T-helper 2 cell treated with Interferon-gamma antibody and Interleukin-4, amounts not matched to agents 100 ng/mL and 5 ng/mL, for 36 hours (primary cell): ENCODE measurements at regions not wholly inside any gene's neighbourhood (a gene's known extent, or its start where the extent isn't known, plus 50 kb on each side); places are given as distances from the start of the nearest gene placed in this dataset.

Source experiments
- intact Hi-C: fragments of 100-400 bp; cut with micrococcal nuclease; formaldehyde crosslinking; loops from one replicate; pipeline ENCODE4 v1.15.1; 2023

DNA sequence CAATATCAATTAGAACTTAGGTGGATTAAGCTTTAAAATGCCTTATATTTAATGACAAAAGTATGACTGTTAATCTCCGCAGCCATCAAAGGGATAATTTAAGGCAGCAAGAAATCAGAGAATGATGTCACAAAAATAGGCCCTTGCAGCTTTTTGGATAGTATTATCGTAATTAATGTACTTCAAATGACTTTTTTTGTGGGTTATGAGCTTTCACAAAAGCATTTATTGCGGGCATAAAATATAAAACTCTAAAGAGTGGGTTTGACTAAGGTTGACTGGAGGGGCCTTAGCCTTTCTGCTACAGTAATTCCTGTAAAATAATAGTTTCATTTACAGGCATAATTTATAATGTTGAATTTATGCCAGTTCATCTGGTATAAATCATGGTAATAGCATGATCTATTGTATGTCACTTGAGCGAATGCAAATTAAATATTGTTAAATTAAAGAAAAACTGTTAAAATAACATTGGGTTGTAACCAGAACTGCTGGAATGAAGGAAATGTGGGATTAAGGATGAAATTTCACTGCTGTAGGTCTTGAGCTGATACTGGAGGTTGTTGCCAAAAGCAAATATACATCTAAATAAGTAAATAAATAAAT, 78.5 kb upstream of the ZFP64 start:
- intact Hi-C loops = no loop called here

DNA sequence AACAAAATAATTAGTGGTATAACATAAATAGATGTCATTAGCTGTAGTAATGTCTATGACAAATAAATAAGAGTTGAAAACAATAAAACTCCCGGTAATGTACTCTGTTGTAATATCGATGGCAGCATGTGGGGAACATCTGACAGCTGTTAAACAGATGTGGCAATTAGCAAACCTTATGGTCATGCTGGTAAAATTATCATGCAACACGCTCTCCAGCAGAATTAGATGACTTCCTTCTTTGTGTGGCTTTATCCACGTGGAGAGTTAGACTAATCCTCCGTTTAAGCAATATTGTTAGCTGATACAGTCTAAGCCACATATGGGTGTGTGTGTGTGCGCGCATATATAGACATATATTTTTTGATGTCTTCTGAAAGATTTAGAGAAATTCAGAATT, 77.7 kb upstream of the ZFP64 start:
- intact Hi-C loops = no loop called here

DNA sequence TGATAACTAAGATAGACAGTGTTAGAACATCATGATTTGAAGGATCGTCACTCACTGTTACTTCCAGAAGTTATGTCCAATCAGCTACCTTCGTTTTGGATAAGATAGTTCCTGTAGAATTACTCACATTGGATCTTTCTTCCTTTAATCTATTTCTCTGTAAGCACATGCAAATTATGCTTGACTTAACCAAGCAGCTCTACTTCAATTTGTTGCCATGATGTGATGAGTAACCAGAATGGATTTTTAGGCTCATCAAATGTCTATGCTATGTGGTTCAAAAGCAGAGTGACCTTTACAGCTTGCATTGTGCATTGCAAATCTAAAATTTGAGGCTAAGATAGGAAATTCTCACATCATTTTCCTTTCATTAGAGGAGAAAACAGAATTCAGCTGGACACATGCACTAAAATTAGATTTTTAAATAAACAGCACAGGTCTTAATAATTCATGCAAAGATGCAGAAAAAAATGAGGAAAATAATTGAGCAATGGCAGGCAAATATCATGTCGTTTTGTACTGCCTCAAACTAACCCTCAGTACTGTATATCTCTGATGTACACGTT, 76.7 kb upstream of the ZFP64 start:
- intact Hi-C loops = no loop called here

DNA sequence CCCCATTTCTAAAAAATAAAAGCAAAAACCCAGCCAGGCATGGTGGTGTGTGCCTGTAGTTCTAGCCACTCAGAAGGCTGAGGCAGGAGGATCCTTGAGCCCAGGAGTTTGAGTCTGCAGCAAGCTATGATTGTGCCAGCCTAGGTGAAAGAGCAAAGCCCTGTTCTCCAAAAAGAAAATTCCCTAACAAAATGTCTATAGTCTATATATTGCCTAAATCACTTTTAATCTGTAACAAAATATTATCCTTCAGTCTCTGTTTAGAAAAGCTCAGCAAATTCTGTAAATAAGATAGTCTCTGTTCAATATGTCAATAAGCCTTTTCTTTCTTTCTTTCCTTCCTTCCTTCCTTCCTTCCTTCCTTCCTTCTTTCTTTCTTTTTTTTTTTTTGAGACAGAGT, 75.8 kb upstream of the ZFP64 start:
- intact Hi-C loops = no loop called here

DNA sequence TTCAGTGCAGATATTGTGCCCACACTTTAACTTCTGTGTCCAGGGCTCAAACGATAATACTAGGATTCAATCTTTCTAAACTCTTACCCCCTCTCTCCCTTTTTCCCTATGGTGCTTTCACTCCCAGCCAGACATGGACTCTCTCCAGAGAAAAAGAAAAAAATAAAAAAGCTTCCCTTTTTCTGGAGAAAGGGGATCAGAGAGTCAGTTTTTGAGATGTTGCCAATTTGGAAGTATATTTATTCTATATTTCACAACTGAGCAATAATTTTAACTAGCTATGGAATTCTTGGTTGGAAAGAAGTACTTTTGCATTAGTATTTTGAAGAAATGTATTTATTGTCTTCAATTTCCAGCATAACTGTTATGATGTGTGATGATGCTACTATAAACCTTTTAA, 72.2 kb upstream of the ZFP64 start:
- intact Hi-C loops = no loop called here

DNA sequence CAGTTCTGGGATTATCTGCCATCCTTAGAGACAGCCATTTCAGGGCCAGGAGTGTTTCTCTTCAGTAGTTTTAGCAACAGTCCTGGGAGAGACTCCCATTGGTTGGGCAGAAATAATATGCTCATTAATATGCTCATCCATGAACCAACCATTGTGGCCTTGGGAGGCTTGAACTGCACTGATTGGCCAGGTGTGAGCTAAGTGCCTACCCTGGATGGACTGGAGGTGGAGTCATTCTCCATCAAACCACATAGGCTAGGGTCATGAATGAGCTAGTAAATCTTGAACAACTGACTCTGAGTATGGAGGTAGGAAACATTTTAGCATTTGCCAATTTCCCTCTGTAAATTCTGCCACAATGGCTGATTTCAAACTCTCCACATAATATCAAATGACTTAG, 70.2 kb upstream of the ZFP64 start:
- intact Hi-C loops = no loop called here

DNA sequence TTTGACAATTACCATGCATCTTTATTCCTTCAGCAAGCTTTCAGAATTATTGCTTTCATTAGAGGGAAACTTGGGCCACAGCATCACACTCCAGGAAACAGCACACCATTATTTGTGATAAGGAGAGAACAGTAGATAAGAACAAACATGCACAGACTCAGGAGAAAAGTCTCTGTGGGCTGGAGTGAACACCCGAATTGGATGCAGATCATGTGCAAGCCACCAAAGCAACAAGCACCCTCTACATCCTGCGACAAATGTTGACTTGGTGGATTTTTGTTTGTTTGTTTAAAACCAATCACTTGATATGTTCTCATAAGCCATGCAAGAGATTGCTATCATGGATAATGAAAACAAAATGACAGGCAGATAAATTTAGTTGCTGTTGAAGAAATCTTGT, 67.7 kb upstream of the ZFP64 start:
- intact Hi-C loops = no loop called here

DNA sequence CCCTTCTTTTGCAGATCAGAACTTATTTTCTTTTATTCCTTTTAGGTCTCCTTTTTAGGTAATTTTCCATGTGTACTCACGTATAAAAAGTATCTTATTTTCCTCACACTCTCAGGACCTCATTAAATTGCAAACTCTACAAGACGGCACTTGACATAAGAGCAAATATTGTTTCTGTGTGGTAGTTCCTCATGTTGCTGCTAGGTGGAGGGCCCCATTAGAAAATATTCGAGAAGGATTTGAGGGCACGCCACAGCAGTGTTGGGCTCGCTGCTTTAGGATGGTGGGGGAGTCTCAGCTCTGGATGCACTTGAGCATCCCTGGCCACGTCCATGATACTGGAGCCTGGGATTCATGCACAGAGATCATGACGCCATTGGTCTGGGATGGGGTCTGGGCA, 64.9 kb upstream of the ZFP64 start:
- intact Hi-C loops = no loop called here

DNA sequence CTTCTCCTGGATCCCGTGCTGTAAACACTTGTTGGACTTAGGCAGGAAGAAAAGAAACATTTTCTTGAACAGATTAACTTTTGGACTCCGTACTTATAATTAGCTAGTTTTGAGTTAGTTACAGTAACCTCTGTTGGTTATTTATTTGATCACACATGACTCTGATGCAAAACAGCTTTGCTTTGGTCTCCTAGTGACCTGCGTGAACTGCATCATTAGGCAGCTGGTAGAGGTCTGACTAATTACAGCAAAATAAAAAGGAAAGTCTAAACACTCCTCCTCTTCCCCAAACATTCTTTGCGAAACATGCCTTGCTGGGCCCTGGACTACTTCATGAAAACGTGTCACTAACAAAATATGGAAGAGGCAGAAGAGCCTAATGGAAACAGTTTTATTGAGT, 61.1 kb upstream of the ZFP64 start:
- intact Hi-C loops = no loop called here

DNA sequence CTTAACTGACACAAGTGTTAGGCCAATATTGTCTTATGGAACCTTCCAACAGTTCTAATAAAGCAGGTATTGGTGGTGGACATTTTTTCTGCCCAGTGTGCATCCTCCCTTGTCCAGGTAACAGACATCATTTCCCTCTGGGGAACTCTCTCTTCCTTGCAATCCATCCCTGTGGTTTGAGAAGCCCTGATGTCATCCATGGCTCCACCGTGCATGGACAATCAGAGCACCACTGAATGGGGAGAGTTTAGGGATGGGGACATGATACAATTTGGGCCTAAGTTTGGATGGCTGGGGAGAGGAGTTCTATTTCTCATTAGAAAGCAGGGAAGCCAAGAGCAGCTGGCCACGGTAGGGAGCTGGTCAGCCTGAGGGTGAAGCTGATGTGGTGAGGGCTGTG, 60.2 kb upstream of the ZFP64 start:
- intact Hi-C loops = no loop called here

DNA sequence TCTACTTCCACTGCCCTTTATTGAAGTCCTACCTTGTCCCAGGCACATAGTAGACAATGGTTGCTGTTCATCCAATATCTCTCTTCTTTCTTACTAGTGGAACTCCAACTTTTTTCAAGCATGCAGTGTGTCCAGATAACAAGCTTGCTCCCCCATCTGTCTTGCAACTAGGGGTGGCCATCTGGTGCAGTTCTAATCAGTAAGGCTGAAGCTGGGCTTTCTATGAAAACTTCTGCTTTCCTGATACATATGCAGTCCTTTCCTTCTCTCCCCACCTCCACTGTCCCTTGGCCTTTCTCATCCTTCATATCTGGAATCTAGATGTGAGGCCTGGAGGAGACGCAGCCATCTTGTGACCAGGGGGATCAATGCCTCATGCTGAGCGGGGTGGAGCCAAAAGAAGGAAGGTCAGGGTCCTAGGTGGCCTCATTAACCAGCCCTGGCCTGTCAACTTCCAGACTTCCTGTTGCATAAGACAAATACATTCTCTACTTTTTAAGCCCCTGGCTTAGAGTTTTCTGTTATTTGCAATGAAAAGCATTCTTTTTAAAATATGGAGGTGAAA, 59.6 kb upstream of the ZFP64 start:
- intact Hi-C loops = no loop called here

DNA sequence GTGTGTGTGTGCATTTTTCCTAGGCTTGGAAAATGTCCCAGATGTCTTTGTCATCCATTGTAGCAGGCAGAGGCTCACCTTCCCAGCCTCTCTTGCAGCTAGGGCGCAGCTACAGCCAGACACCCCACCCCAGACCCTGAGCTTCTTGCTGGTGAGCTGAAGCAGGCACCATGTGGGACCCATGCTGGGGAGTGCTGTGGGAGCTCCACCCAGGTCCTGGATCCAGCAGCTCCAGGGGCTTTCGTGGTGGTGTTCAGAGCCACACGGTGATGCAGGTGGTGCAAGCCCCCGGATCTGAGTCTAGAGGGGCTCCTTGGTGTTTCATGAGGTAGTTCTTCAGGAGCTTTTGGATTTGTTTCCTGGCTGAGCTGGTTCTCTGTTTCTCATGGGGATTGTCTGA, 56.0 kb upstream of the ZFP64 start:
- intact Hi-C loops = no loop called here

DNA sequence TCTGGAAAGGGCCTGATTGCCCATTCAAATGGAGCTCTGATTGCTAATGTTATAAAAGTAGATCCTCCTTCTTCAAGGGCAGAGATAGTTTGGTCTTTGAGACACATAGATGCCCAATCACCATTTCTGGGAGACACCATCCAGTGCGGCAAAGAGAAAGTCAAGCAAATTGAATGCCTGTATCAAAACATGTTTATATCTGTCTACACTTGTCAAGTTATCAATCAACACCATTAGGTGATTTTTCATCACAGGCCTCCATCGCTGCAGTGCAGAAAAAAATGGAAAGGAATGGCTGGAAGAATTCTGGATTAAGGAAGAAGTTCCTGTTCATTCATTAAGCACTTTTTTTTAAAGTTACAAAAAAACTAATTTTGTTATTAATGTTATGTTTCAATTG, 54.8 kb upstream of the ZFP64 start:
- intact Hi-C loops = no loop called here

DNA sequence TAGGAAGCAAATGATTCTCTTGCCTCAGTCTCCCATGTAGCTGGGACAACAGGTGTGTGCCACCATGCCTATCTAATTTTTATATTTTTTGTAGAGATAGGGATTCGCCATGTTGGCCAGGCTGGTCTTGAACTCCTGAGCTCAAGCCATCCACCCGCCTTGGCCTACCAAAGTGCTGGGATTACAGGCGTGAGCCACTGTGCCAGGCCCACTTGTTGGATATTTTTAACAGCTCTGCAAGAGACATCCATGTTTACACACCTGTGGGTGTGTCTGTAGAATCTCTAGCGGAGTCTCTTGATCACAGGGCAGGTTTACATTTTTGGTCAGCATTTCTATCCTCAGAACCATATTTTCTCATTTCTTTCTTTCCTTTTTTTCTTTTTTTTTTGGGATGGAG, 53.1 kb upstream of the ZFP64 start:
- intact Hi-C loops = no loop called here

DNA sequence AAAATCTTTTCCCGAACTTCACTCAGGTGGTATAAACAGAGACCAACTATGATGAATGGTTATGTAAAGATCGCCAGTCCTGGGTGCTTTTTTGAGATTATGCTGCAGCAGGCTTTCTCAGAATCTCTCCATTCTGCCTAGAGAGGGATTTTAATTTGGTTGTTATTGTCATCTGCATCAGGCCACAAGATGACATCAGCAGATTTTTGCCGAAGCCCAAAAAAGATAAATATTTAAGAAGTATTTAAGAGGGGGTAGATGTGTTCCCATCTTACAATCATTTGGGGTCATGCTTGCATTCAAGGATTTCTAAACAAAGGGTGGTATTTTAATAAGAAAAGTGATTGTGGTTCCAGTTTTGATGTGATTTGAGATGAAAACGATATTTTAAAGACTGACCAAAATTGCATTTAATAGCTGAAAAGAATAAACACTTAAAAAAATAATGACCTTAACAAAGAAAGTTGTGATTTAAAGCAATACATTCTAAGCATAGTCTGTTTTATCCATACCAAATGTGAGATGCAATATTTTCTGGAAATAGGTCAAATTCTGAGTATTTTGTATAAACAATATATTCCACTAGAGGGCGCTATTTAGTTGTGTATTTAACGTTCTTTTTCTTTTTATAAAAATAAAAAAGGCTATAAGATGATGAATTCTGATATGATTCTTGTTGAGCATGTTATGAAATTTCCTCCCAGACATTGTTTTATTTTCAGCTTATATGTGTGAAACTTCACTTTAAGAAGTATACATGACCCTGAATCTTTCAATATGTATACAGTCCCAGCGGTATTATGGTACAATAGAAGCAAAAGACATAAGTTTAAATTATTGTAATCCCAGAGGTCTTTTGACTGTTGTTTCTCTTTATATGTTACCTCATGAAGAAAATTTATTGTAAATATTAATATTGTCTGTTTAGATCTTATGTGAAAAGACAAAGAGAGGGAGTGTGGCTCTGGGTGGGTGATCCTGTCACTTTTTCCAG, 51.0 kb upstream of the ZFP64 start:
- intact Hi-C loops = loop anchor here (2.0 kb wide), 1 partner anchor 974 kb away; no protein-coding TSS in a partner anchor
